ENCODE measurements at regions not wholly inside any gene's neighbourhood (a gene's known extent, or its start where the extent isn't known, plus 50 kb on each side); places are given as distances from the start of the nearest gene placed in this dataset.
A peak's percentile ranks its signal among the peaks of the same experiment; 100 is the strongest.
"Not testable (repeated sequence)": the region's sequence is repeated elsewhere in the genome, so short reads cannot be mapped to it uniquely, and the experiment has no call there.

DNA sequence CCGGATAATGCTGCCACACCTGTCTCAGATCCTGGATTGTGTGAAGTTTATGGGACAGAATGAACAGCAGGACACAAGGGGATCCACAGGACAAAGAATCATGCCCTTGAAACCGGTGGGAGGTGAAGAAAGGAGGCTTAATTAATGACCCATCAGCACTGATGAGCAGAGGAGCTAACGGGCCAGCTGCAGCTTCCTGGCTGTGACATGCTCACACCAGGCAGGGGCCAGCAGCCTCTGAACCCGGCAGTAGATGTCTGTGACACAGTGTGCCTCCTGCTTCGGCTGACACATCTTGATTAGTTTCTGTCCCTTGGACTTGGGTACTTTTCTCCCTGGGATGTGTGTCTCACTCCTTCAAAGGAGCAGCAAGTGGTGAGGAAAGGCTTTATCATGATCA lies 328.8 kb upstream of the BRINP1 start:
- no peak for DNase-seq (ENCODE audit: low read depth in 4 of 4, low spot score in 3 of 4)

DNA sequence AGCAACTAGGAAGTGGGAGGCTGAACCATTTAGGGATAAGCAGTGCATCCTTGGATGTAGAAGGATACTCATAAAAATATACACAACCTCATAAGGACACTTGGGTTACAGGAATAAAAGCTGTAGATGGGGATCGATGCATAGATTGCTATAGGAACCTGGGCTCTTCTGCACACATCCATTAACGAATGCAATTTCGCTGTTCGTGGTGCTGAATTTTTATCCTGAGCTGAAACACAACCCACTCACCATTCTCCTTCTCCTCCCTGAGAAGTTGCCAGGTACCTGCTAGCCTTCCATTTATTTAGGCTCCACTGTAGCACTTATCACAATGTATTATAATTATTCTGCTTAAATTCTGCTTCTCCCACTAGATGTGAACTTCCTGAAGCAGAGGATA lies 320.6 kb upstream of the BRINP1 start:
- peak in 2 of 4 donors; percentile 6 to 17 for DNase-seq (ENCODE audit: low read depth in 4 of 4, low spot score in 3 of 4)

- DNase-seq (ENCODE audit: low read depth in 4 of 4, low spot score in 3 of 4): no peak
Measured at GRCh38 chr9:119688547-119688946, 319.3 kb upstream of the BRINP1 start.

- DNase-seq (ENCODE audit: low read depth in 4 of 4, low spot score in 3 of 4): no peak
Measured at GRCh38 chr9:119677811-119678505, 308.7 kb upstream of the BRINP1 start.

- DNase-seq (ENCODE audit: low read depth in 4 of 4, low spot score in 3 of 4): no peak
Measured at GRCh38 chr9:119675951-119676350, 306.7 kb upstream of the BRINP1 start.

DNA sequence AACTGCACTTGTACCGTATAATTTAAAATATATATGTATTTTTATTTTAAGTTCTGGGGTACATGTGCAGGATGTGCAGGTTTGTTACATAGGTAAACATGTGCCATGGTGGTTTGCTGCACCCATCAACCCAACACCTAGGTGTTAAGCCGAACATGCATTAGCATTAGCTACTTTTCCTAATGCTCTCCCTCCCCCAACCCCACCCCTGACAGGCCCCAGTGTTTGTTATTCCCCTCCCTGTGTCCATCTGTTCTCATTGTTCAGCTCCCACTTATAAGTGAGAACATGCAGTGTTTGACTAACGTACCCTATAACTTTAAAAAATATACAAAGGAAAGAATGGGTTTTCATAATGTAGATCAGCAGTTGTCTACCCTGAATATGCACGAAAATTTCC lies 303.5 kb upstream of the BRINP1 start:
- not testable (repeated sequence) for DNase-seq (ENCODE audit: low read depth in 4 of 4, low spot score in 3 of 4)

DNA sequence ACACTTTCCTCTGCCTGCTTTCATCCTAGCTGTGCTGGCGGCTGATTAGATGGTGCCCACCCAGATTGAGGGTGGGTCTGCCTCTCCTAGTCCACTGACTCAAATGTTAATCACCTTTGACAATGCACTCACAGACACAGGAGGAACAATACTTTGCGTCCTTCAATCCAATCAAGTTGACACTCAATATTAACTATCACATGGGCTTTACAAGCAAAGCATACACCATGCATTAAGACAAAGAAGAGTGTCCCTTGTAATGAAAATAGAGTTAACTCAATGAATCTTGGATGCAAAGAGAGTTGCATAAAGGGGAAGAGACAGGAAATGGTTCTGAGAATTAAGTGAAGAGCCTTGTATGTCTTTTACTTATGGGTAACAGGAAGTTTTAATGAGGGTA lies 298.7 kb upstream of the BRINP1 start:
- no peak for DNase-seq (ENCODE audit: low read depth in 4 of 4, low spot score in 3 of 4)

DNA sequence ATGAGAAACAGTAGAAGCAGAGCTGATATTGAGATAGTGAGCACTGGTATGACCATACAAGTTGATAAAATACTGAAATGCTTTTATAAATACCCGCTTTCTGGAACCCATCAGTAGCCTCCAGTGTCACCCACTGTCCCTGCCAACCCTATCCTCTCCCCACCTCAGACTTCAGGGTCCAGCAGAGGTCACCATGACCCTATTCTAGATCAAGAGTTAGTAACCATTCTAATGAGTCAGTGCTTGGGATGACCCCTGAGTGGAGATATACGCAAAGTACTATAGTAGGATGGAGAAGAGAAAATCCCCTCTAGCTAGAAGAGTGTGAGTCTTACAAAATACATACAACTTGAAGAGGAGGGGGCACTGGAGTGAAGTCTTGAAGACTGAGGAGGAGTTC lies 297.9 kb upstream of the BRINP1 start:
- no peak for DNase-seq (ENCODE audit: low read depth in 4 of 4, low spot score in 3 of 4)

DNA sequence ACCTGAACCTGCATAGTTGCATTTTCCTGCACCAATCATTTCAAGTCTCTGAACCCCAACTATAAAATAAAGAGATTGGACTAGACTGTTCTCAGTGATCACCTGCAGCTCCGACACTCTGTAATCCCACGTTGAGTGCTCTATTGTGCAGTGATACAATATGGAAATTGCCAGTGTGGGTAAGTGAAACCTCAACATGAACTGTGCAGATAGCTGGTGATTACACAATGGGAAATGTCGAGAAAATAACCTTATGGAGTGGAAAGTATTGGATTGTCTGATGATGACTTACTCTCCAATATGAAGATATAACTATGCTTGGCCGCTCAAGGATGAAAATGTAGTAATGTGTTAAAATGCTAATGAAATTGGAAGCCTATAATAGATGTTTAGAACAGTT lies 293.1 kb upstream of the BRINP1 start:
- DNase-seq (ENCODE audit: low read depth in 4 of 4, low spot score in 3 of 4): peak in 1 of 4 donors; percentile 1

GRCh38 chr9:119652931-119653330 lies 283.7 kb upstream of the BRINP1 start:
- no peak for DNase-seq (ENCODE audit: low read depth in 4 of 4, low spot score in 3 of 4)

DNA sequence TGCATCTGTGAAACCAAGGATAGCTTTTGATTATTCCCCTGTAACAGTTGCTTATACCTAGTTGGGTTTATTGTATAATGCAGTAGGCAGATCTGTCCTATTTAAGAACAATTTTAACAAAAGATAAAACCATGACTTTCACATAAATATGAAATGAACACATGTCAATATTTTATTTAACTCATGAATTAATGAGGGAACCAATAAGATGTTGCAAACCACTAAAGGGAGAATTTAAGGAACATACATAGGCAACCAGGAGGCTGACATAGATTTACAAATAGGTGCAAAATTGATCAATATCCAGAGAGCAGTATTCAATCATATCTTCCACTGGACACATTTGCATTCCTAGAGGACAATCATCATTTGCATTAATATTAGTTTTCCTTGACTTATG lies 280.0 kb upstream of the BRINP1 start:
- DNase-seq (ENCODE audit: low read depth in 4 of 4, low spot score in 3 of 4): no peak

DNA sequence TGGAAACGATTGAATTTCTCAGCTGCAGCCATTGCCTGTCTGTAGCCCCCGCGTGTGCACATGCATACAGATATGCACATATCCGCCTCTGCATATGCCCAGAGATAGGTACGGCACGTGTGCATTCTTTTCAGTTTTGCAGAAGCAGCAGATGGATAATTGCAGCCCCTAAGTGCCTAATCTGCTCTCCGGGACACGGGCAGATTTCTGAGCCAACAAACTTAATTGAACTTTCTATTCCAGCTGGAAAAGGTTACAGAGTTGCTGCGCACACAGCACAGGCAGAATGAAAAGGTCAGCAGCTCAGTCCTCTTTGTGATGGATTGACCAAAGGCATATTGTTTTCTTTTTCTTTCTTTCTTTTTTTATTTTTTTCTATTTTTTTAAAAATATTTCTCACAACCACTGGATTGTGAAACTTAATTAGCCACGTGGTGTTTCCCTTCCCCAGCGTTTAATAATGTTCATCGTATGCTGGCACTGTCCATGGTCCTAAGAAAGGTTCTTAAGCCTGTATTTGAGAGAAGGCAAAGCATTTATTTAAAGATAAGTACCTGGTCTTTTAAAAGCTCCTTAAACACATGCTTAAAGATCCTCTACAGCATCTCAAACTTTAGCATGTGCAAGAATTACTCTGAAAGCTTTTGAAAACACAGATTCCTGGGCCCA lies 270.2 kb upstream of the BRINP1 start:
- DNase-seq (ENCODE audit: low read depth in 4 of 4, low spot score in 3 of 4): peak; percentile 8 to 44 (median 25)

GRCh38 chr9:119634006-119634405 lies 264.8 kb upstream of the BRINP1 start:
- no peak for DNase-seq (ENCODE audit: low read depth in 4 of 4, low spot score in 3 of 4)

GRCh38 chr9:119611565-119611964 lies 242.3 kb upstream of the BRINP1 start:
- no peak for DNase-seq (ENCODE audit: low read depth in 4 of 4, low spot score in 3 of 4)

DNA sequence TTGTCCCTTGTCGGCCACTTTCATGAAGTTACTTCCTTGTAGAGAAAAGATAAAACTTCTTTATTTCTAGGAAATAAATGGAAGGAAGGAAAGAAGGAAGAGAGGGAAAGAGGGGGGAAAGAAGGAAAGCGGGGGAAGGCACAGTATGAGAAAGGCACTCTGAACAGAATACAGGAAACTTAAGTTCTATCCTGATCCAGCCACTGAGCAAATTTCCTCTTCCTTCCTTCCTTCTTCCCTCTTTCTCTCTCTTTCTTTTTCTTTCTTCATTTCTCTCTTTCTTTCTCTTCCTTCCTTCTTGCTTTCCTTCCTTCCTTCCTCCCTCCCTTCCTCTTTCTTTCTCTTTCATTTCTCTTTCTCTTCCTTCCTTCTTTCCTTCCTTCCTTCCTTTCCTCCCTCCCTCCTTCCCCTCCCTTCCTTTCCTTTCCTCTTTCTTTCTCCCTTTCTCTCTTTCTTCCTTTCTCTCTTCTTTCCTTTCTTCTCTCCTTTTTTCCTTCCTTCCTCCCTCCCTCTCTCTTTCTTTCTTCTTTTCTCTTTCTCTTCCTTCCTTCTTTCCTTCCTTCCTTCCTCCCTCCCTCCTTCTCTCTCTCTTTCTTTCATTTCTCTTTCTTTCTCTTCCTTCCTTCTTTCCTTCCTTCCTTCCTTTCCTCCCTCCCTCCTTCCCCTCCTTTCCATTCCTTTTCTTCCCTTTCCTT lies 240.2 kb upstream of the BRINP1 start:
- DNase-seq (ENCODE audit: low read depth in 4 of 4, low spot score in 3 of 4): no peak

DNA sequence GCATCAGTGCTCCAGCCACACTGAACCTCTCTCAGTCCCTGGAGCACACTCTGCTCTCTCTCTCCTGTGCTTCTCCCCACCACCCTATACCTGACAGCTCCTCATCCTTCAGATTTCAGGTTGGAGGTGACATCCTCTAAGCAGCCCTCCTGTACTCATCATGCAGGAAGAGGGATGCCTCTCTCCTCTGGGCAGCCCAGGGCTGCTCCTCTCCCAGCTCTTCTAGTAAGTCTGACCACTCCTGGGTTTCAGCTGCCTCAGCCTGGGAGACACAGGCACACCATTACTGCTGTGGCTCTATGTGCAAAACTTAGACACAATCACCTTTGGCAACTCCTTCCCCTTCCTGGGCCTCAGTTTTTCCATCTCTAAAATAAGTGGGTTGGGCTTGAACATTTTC lies 232.4 kb upstream of the BRINP1 start:
- DNase-seq (ENCODE audit: low read depth in 4 of 4, low spot score in 3 of 4): no peak

DNA sequence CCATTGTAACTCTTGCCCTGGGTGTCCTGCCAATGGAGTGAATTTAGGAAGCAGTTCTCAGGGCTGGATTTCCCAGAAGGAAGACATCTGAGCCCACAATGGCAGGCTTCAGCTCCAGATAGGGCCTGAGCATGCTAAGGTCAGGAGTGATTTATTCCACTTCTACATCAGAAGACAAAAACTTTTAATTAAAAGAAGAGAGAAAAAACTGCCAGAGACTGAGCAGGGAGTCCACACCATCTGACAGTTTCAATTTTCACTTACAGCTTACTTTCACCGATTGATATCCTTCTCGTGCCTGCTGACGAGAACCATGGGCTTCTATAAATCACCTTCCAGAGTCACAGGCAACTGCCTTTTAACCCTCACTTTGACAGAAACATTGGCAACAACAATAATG lies 228.3 kb upstream of the BRINP1 start:
- peak in 3 of 4 donors; percentile 1 to 15 (median 6) for DNase-seq (ENCODE audit: low read depth in 4 of 4, low spot score in 3 of 4)

- no peak for DNase-seq (ENCODE audit: low read depth in 4 of 4, low spot score in 3 of 4)
Measured at GRCh38 chr9:119596703-119597102, 227.5 kb upstream of the BRINP1 start.

- peak; percentile 22 to 37 (median 30) for DNase-seq (ENCODE audit: low read depth in 4 of 4, low spot score in 3 of 4)
Measured at GRCh38 chr9:119588874-119589744, 219.9 kb upstream of the BRINP1 start.

DNA sequence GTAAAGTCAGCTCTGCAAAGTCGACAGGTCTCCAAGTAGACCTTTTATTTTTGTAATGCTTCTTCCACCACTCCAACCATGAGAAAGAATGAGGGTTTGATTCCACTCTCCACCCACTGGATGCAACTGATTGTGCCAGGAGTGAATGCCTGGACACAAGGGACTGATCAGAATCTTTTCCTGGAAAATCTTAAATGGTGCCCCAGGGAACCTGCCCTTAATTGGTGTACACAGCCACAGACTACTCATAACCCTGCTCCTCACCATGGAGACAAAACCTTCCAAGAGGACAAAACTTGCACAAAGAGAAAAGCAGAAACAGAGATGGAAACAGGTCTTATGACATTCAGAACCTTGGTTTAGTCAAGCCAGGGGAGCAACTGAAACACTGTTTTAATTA lies 208.6 kb upstream of the BRINP1 start:
- no peak for DNase-seq (ENCODE audit: low read depth in 4 of 4, low spot score in 3 of 4)

- no peak for DNase-seq (ENCODE audit: low read depth in 4 of 4, low spot score in 3 of 4)
Measured at GRCh38 chr9:119559986-119560385, 190.8 kb upstream of the BRINP1 start.
